H1 (cell line): ENCODE measurements at regions not wholly inside any gene's neighbourhood (a gene's known extent, or its start where the extent isn't known, plus 50 kb on each side); places are given as distances from the start of the nearest gene placed in this dataset.

Experiments used
- BACH1 ChIP-seq: IDR thresholded peaks from 2 replicates; pipeline ENCODE4 v1.6.1; 2012; ENCODE audit warnings: low read length, improper control_type of control experiment
- CEBPB ChIP-seq: IDR thresholded peaks from 2 replicates; pipeline ENCODE4 v1.6.1; 2012; ENCODE audit warnings: low read depth, low read length
- CHD1 ChIP-seq: IDR thresholded peaks from 2 replicates; pipeline ENCODE4 v1.6.1; 2012; ENCODE audit warnings: low read depth, low read length, improper control_type of control experiment
- CTCF ChIP-seq, 3 experiments: IDR thresholded peaks; 1 replicate in 2 of 3; 2 replicates in 1 of 3; pipeline versions ENCODE4 v1.5.1 to v1.6.1; 2011; ENCODE audit warnings: low read length in 3 of 3, mild to moderate bottlenecking in 3 of 3, inconsistent platforms in 2 of 3, low read depth in 1 of 3, moderate library complexity in 1 of 3; ENCODE audit not compliant: insufficient read depth in 1 of 3; ENCODE audit errors: control extremely low read depth in 1 of 3
- EGR1 ChIP-seq: IDR thresholded peaks from 2 replicates; pipeline ENCODE4 v1.6.1; 2011; ENCODE audit warnings: low read depth, low read length, borderline replicate concordance
- GTF2F1 ChIP-seq: IDR thresholded peaks from 2 replicates; pipeline ENCODE4 v1.6.1; 2012; ENCODE audit warnings: low read depth, low read length, improper control_type of control experiment, borderline replicate concordance
- NANOG ChIP-seq: IDR thresholded peaks from 2 replicates; pipeline ENCODE4 v1.6.1; 2011; ENCODE audit warnings: low read length, low read depth, mild to moderate bottlenecking, inconsistent platforms; ENCODE audit not compliant: insufficient read depth, poor library complexity, severe bottlenecking
- POLR2A ChIP-seq, 2 experiments: IDR thresholded peaks; 1 replicate in 1 of 2; 2 replicates in 1 of 2; pipeline ENCODE4 v1.6.1; 2011; ENCODE audit warnings: low read depth in 2 of 2, low read length in 2 of 2, mild to moderate bottlenecking in 2 of 2; ENCODE audit errors: control extremely low read depth in 1 of 2
- POLR2AphosphoS5 ChIP-seq: IDR thresholded peaks from 2 replicates; pipeline ENCODE4 v1.6.1; 2011; ENCODE audit warnings: low read depth, low read length

GRCh38 chrX:3252744-3253143, 93.7 kb downstream of the MXRA5 start (continued):
- no peak for TF ChIP-seq NANOG
- TF ChIP-seq CEBPB = no peak
- no peak for TF ChIP-seq GTF2F1
- TF ChIP-seq EGR1 = no peak
- TF ChIP-seq BACH1 = no peak
- TF ChIP-seq POLR2AphosphoS5 = no peak
- no peak for TF ChIP-seq CHD1
- no peak for TF ChIP-seq POLR2A (IDR thresholded peaks at IDR 0.05; ENCODE audit: control extremely low read depth in 1 of 2, low read depth in 2 of 2, low read length in 2 of 2)
- no peak for TF ChIP-seq CTCF (IDR thresholded peaks at IDR 0.05; ENCODE audit: control extremely low read depth in 1 of 3, insufficient read depth in 1 of 3, low read depth in 1 of 3, low read length in 3 of 3)
